ENCODE measurements at regions not wholly inside any gene's neighbourhood (a gene's known extent, or its start where the extent isn't known, plus 50 kb on each side); places are given as distances from the start of the nearest gene placed in this dataset.

DNA sequence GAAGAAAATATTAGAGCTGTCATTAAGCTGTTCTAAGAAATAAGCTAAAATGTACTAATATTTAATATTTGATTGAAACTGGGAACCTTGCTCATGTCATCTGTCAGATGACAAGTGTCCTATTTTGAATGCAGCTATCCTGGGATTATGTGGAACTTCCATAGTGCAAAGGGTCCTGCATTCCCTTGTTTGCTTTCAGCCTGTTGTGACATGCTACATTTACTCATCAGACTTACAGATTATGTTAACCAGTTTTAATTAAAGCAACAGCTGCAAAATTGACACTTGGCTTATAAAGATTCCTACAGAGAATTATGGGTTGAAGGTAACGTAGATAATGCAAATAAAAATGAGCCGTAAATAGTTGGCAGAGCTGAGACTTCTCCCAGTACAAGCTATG lies 458.4 kb upstream of the RGS6 start:
- no peak for DNase-seq

DNA sequence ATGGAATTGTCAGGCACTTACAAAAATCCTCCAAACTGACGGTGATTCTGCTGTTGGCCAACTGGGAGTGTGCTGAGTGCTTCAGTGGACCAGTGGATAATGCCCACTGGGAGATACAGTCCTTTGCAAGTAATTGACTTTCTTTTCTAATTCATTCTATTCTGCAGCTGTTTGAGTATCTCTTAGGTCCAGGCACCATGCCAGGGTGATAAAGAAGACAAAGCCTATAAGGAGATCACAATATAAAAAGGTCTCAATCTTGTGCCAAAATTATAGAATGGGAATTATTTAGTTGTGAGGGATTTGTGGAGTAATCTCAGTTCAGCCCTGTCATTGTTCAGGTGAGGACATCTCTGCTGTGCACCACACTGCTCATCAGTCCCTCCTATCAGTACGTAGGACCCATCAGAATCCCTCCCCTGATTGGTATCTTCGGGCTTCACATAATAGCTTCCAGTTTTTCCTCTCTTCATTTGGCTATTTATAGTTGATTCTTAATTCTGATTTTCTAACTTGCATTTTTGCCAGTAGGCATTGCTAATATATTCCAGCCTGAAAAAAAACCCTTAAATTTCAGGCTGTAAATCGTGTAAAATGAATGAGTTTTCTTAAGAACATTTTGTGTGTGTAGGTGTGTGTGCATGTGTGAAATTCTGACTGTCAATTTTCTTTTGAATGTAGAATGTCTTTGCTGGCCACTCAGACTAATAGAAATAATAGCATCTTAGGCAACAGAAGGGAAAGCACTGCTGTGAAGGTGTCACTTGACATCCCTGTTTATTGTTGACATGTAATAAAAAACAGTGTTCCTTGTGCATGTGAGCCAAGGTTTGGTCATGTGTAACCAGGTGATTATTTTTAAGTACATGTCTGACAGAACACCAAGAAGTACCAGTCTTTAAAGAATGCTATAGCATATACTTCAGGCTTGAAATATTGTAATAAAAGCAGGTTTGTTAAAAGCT lies 457.6 kb upstream of the RGS6 start:
- DNase-seq: no peak

DNA sequence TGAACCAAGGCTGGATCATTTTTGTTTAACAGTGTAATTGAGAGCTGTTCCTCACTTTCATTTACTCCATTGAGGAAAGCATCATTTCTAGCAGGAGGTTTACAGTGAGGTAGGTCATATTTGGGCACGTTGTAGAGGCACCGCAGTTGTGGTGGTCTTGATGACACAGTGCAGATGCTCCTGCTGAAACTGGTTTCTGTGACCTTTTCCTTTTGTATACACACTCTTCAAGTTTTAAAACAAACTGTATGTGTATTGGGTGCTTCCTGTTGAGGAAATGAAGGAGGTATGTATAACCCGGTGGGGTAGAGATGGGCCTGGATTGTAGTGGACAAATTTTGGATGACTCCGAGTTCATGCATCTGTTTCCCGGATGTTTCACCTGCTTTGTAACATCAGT lies 456.3 kb upstream of the RGS6 start:
- DNase-seq: no peak

GRCh38 chr14:71478542-71478941 lies 453.7 kb upstream of the RGS6 start:
- DNase-seq: no peak

GRCh38 chr14:71481021-71481654 lies 451.1 kb upstream of the RGS6 start:
- DNase-seq: no peak

DNA sequence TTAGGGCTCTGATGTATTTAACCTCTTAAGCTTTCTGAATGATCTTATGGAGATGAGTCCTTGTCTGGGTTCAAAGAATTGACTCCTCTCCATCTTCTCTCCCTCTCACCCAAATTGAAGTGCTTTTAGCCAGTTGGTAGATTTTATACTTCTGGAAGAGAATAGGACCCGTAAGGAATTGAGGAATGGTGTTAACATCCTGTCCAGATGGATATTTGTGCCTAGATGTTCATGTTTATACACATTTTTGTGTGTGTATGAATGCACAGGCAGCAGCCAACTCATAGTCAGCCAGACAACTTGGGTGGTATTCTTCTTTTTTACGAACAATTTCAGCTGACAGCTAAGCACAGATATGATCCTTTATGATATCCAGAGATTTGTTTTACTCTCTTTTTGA lies 449.6 kb upstream of the RGS6 start:
- DNase-seq: no peak

GRCh38 chr14:71483154-71483553 lies 449.1 kb upstream of the RGS6 start:
- no peak for DNase-seq

GRCh38 chr14:71485833-71486232 lies 446.4 kb upstream of the RGS6 start:
- DNase-seq: no peak

DNA sequence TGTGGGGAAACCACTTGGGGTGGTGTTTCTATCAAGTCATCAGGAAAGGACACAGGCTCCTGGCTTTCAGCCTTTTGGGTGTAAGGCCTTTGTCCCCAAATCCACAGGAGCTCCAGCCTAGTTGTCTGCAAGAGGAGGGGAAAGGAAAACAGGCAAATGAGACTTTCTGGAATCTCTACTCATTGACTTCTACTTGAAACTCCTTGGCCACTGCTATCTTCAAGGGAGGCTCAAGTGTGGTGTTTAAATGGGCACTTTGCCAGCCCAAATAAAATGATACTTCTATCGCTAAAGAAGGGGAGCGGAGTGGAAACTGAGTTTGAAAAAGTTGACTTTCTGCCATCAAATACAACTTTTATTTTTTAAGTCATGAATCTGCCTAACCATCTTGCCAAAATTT lies 445.9 kb upstream of the RGS6 start:
- no peak for DNase-seq

GRCh38 chr14:71487449-71487848 lies 444.8 kb upstream of the RGS6 start:
- DNase-seq: no peak

DNA sequence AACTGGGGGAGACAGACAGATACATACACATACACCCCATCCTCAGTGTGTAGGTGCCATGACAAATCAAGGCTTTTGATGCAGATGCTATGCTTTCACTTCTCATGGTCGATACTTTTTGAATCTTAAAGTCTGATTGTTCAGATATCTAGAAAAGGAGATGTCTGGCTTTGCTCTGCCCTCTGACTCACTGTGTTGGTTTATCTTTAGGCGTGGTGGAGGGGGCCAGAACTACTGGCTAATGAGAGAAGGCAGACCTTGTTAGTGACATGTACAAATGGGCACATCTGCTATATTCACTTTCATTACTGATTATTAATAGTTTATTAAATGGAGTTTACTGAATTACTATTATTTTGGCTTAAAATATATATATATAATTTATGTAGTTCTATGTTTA lies 444.3 kb upstream of the RGS6 start:
- DNase-seq: no peak

GRCh38 chr14:71488703-71489191 lies 443.5 kb upstream of the RGS6 start:
- DNase-seq: no peak

GRCh38 chr14:71489742-71490141 lies 442.5 kb upstream of the RGS6 start:
- DNase-seq: no peak

- DNase-seq: no peak
These were observed 440.3 kb upstream of the RGS6 start for GRCh38 chr14:71491931-71492330.

DNA sequence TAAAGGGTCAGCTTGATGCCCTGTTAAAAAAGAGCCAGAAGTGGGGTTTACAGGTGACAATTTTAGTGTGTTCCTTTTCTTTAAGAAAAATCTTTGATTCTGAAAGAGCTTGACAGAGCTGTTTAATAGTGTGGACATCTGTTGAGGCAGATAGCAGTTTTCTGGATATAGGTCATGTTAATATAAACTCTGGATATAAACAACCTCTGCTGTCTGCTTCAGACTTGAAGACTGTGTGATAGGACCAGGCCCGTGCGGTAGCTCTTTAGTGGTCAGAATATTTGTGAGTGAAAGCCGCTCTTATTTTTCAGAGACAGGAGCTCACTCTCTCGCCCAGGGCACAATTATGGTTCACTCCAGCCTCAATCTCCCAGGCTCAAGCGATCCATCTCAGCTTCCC lies 439.9 kb upstream of the RGS6 start:
- DNase-seq: no peak

- DNase-seq: peak; percentile 17
These were observed 434.6 kb upstream of the RGS6 start for GRCh38 chr14:71497645-71498086.

GRCh38 chr14:71498212-71498611 lies 434.0 kb upstream of the RGS6 start:
- no peak for DNase-seq

- DNase-seq: no peak
These were observed 433.2 kb upstream of the RGS6 start for GRCh38 chr14:71499018-71499417.

- no peak for DNase-seq
These were observed 424.5 kb upstream of the RGS6 start for GRCh38 chr14:71507681-71508080.

DNA sequence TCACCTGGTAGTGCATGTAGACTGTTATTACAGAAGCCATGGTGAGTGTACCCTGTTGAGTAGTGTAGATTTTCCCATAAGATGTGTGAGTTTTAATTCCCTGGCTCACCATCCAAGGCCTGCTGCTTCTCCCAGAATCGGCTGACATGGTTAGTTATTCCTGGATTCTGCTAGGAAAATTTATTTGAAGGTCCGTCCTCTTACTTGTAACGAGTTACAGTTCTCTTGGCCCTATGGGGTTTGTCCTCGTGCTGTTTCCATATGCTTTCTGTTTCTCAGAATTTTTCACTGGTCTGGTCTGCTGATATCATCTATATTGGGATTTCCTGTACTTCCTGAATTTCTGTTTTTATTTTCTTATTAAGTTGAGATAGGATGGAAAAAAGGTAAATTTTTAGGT lies 423.3 kb upstream of the RGS6 start:
- DNase-seq: no peak

- DNase-seq: no peak
These were observed 421.1 kb upstream of the RGS6 start for GRCh38 chr14:71511152-71511551.

DNA sequence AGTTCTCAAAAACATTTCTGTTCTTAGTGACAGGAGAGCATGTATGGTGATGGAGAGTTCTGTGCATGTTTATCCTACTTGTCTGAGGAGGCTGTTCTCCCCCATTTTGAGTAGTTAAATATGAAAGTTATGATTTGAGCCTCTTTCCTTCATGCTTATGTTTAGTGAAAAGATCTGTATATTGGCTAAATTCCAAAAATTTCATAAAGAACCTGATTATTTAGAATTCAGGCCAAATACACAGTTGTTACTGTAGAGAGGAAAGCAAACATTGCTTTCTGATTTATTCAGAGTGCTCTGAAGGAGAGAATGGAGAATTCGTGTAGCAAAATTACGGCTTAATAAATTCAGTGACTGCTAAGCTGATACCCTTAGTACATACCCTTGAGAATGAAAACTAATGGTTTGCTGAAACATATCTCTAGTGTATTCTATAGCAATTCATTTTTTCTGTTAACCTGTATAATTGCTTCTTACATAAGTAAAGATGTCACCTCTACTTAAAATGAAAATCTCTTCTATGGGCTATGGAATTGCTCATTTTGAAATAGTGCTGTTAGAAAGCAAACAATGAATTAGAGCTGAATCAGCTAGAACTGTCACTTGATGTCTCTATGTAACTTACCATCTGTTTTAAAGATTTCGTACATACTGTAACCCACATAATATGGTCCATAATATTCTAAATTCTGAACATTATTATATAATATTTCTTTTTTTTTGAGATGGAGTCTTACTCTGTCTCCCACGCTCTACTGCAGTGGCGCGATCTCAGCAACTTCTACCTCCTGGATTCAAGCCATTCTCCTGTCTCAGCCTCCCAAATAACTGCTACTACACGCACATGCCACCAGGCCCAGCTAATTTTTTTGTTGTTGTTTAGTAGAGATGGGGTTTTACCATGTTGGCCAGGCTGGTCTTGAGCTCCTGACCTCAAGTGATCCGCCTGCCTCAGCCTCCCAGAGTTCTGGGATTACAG lies 417.0 kb upstream of the RGS6 start:
- no peak for DNase-seq
